Activated naive CD4-positive, alpha-beta T cell (primary cell): ENCODE measurements at regions not wholly inside any gene's neighbourhood (a gene's known extent, or its start where the extent isn't known, plus 50 kb on each side); places are given as distances from the start of the nearest gene placed in this dataset.

Experiments used
- DNase-seq, 4 experiments: peaks; one replicate each; lab custom pipeline; 2025; lab: John Stamatoyannopoulos, UW

DNA sequence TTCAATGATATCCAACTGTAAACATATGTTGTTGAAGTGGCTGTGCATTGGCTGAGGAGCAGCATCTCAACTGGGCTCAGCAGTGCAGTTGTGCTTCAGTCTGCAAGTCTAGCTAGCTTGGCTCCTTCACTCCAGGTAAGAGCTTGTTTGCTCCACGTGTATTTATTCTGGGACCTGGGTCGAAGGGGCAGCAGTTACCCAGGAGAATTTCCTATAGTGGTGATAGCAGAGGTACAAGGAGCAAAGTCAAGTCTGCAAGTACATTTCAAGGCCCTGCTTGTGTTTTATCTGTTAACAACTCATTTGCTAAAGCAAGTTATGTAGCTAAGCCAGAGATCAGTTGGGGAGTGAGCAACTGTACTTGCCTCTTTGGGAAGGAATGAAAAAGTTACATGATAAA, 286.2 kb upstream of the UMPS start:
- no peak for DNase-seq

GRCh38 chr3:124444896-124445295, 285.4 kb upstream of the UMPS start:
- DNase-seq, result no peak

DNA sequence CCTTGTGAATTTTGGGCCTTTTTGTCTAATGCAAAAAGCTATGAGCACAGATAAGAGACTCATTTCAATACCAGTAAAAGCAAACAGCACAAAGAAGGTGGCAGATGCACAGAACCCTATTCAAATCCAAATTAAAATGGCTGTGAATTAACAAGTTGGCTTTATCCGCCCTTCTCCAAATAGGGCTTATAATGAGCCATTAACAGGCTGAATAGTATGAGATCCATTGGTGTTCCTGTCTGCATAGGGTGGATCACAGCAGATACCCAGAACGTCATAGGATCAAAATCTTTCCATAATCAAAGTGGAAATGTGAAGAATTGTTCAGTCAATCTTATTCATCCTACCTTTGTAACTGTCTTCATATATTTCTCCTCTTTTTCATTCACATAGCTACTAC, 282.4 kb upstream of the UMPS start:
- DNase-seq, result no peak

- DNase-seq, result no peak
Observed at GRCh38 chr3:124448954-124449353, 281.3 kb upstream of the UMPS start.

DNA sequence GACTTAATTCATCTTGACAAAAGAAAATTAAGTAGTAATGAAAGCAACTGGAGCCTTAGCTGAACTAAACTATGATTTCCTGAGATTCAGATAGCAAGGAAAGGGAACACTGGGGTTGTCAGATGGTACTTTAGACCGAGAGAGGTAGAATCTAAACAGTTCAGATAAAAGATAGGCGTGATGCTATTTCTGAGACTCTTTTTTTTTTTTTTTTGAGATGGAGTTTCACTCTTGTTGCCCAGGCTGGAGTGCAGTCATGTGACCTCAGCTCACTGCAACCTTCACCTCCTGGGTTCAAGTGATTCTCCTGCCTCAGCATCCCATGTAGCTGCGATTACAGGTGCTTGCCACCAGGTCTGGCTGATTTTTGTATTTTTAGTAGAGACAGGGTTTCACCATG, 279.9 kb upstream of the UMPS start:
- no peak for DNase-seq

- DNase-seq, result no peak
Observed at GRCh38 chr3:124451630-124452317, 278.5 kb upstream of the UMPS start.

GRCh38 chr3:124453189-124453588, 277.1 kb upstream of the UMPS start:
- no peak for DNase-seq

DNA sequence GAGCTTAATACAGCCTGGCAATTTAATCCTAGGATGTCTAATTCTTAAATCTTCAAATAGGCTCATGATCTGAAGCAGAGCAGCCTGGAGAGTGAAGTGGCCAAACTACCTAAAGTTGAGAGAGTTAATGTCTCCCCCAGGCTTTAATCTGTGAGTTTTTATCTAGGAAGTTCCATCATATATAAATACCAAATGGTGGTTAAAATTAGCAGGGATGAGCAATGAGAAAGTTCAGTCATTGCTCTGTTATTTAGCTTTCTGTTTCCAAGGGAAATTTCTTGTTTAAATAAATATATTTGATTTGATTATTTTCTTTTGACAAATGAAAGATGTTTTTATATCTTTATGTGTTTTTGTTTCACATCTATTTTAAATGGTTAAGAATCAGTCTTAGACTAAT, 274.4 kb upstream of the UMPS start:
- DNase-seq, result no peak

GRCh38 chr3:124456506-124456905, 273.7 kb upstream of the UMPS start:
- DNase-seq, result no peak

DNA sequence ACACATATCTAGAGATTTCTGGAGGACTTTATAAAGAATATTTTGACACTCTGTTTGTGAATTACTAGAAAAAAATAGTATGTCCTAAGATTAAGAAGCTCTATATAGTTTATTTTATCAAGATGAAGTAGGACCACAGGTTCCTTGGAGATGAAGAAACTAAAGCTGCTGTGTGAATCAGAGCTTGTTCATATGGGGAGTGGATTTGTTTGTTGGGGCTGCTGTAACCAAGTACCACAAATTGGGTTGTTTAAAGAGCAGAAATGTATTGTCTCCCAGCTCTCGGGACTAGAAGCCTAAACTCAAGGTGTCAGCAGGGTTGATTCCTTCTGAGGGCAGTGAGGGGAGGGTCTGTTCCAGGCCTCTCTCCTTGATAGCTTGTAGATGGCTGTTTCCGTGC, 270.6 kb upstream of the UMPS start:
- no peak for DNase-seq

GRCh38 chr3:124461126-124461525, 269.1 kb upstream of the UMPS start:
- DNase-seq, result no peak

- no peak for DNase-seq
Observed at GRCh38 chr3:124461838-124462632, 268.2 kb upstream of the UMPS start.

GRCh38 chr3:124463234-124463633, 267.0 kb upstream of the UMPS start:
- DNase-seq, result no peak

DNA sequence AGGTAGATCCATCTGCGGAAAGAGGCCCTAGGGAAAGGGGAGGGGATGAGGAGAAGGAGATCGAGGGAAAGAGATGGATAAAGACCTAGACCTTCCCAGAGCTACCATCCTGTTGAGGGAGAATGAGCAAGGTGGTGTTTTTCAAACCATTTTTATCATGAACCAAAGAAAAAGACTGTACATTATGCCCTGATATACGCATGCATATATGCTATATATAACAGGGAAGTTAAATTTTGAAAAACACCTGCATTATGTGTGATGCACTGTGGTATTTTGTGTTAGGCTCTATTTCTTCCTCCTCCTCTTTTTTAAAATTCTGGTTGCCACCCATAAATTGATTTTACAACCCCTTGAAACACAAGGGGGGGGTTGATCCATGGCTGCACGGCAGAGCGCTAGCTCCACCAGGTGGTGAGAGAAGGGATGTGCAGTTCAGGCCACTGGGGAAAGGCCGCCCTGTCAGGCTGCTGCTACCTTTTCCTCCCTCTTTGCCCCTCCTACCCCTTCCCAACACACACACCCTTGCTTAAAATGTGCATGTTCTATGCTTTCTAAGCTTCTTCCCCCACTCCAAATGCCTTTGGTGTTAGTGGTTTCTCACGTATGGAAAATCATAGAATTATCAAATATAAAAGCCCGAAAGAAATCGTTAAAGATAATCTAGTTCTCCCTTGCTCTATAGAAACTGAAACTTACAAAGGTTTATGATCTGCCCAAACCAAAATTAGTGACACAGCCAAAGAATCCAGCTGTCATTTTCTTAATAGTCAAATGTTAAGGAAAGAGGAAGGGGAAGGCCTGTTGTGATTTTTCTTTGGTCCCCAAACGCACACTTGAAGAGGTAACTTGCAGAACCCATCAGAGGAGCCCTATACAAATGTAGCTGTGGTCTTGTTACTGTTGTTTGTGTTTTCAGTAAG, 262.0 kb upstream of the UMPS start:
- DNase-seq, result no peak

- no peak for DNase-seq
Observed at GRCh38 chr3:124469555-124469954, 260.7 kb upstream of the UMPS start.

DNA sequence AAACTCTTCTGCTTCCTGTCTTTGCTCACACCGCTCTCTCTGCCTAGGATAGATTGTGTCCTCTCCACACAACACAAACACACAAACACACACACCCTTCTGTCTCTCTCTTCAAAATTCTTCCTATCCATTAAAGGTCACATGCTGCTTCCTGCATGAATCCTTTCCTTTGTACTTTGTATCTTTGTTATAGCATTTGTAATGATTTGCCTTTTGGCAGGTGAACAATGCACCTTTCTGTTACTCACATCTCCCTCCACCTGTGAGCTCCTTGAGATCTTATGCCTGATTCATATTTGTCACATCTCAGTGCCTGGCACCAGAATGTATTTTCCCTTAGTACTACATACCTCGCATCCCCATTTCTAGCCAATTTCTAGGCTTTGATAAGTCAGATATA, 251.4 kb upstream of the UMPS start:
- DNase-seq, result no peak

DNA sequence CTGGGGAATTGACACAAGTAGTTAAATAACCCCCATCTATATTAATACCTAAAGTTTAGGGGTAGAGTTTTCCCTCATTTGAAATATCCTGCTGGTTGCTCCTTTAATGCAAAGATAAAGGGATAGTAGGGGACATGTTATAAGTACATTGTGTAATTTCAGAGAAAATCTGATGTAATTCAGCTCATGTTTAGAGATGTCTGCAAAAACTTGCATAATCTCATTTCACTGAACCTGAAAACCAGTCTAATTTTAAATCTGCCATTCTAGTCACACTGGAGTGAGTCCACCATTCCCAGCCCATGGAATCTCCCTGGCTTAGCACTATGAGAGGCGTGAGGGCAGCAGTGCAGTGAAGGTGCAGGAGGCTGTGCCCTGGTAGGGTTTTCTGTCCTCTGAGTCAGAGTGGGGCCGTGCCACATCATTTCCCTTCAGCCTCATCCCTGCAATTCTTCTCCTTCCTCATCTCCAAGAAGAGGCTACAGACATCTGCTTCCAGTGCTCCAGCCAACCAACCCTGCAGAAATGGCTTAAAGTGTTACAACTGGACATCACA, 246.3 kb upstream of the UMPS start:
- no peak for DNase-seq

DNA sequence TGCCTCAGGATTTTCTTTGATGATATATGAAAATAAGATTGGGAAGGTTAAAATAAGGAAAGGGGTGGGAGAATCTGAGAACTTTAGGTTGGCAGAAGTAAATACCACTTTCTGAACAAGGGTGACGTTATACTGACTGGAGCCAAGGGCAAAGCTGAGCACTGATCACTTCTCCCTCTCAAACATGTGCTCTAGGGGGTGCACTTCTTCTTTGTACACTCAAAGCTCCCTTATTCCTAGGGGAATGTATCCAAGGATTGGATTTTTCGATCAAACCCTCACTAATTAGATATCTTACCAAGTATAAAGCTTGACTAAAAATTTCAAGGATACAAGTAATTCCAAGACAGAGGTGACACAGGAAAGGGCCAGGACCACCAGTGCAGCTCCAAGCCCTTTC, 243.9 kb upstream of the UMPS start:
- DNase-seq, result no peak

DNA sequence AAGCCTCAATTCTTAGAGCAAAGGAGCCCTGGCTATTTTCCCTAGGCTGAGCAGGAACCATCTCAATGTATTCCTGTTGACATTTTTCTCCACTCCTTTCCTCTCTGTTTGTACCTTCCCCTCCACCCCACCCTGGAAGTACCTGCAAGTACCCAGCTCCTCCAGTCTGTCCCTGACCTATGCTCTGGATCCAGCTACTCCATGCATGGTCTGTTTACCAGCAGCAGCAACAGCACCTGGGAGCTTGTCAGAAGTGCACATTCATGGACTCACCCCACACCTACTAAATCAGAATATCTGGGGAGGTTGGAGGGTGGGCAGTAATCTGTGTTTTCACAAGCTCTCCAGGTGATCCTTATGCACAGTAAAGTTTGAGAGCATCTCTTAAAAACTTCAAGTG, 240.7 kb upstream of the UMPS start:
- no peak for DNase-seq

DNA sequence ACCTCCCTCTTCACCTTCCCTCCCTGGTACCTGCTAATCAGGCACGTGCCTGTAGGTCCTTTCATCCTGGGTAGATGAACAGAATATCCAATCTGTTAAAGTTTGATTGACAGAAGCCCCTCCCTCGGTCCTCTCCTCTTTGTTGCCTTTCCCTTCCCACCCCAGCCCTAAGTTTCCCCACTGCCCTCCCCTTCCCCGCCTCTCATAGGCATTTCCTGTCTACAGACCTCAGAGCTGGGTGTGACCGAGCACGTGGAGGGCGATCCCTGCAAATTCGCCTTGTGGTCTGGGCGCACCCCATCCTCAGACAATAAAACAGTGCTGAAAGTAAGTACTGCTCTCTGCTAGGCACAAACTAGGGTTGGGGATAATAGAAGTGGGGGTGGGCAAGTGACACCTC, 239.2 kb upstream of the UMPS start:
- no peak for DNase-seq

GRCh38 chr3:124491875-124492274, 238.4 kb upstream of the UMPS start:
- no peak for DNase-seq

DNA sequence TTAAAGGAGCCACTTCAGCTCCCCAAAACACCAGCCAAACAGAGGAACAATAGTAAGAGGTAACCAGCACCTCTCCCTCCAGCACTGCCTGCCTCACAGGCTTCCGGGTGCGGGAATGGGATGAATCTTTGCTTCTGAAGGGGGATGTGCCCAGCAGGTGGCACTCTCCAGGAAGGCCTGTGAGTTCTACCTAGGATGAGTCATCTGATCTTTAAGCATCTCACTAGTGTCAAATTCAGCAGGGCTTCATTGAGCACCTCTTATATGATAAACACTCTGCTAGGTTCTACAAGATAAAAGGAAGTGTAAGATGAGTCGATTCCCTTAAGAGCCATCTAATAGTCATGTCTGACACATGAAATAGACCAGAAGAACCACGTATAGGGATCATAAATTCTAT, 237.4 kb upstream of the UMPS start:
- DNase-seq, result no peak
